WTC11 (cell line): ENCODE measurements at regions not wholly inside any gene's neighbourhood (a gene's known extent, or its start where the extent isn't known, plus 50 kb on each side); places are given as distances from the start of the nearest gene placed in this dataset.

Experiments used
- ATAC-seq: fragments of 200-7000 bp; cut with Tn5 transposase; 2 replicates; pipeline ENCODE4 v1.10.0; 2021; ENCODE audit warnings: mild to moderate bottlenecking, moderate library complexity
- CTCF ChIA-PET: fragments of 300-600 bp; sonication (Branson Sonifier 250); formaldehyde crosslinking; loops from one replicate; lab custom pipeline; 2021; ENCODE audit warnings: antibody characterized with exemption; lab: Charles Lee
- POLR2A ChIA-PET: fragments of 350-600 bp; sonication (Branson Sonifier 250); formaldehyde crosslinking; loops from one replicate; lab custom pipeline; 2021; ENCODE audit warnings: antibody characterized with exemption; lab: Charles Lee
- DNase-seq: peaks from one replicate; pipeline ENCODE4 v3.0.0; 2021; ENCODE audit warnings: low spot score
- H3K27ac Mint-ChIP-seq: 2 replicates; pipeline ENCODE4 v1.8.0; 2021; ENCODE audit warnings: mixed read lengths
- H3K27me3 Mint-ChIP-seq: 2 replicates; pipeline ENCODE4 v1.8.0; 2021; ENCODE audit warnings: low read depth, mild to moderate bottlenecking, moderate library complexity, mixed read lengths
- H3K36me3 Mint-ChIP-seq: 2 replicates; pipeline ENCODE4 v1.8.0; 2021; ENCODE audit warnings: mixed read lengths
- H3K4me1 Mint-ChIP-seq: 2 replicates; pipeline ENCODE4 v1.8.0; 2022; ENCODE audit warnings: mixed read lengths
- H3K4me3 Mint-ChIP-seq: 2 replicates; pipeline ENCODE4 v1.8.0; 2021; ENCODE audit warnings: mild to moderate bottlenecking, moderate library complexity, mixed read lengths
- H3K9me3 Mint-ChIP-seq: 2 replicates; pipeline ENCODE4 v1.8.0; 2021; ENCODE audit warnings: mixed read lengths
- ARID4B ChIP-seq: sonication (generic); formaldehyde crosslinking; IDR thresholded peaks from 2 replicates; pipeline ENCODE4 v1.8.0; 2023; ENCODE audit warnings: missing genetic modification reagents, mild to moderate bottlenecking, borderline replicate concordance
- E2F5 ChIP-seq: sonication (generic); formaldehyde crosslinking; IDR thresholded peaks from 2 replicates; pipeline ENCODE4 v1.8.1; 2022; ENCODE audit warnings: mild to moderate bottlenecking, moderate library complexity, missing genetic modification reagents
- ELF4 ChIP-seq: sonication (generic); formaldehyde crosslinking; IDR thresholded peaks from 2 replicates; pipeline ENCODE4 v1.8.1; 2022; ENCODE audit warnings: low read depth, mild to moderate bottlenecking, moderate library complexity, missing genetic modification reagents
- NR3C1 ChIP-seq: sonication (generic); formaldehyde crosslinking; conservative IDR thresholded peaks from 2 replicates; pipeline ENCODE4 v1.8.1; 2023; ENCODE audit warnings: low read depth, mild to moderate bottlenecking, missing genetic modification reagents
- TCF7 ChIP-seq: sonication (generic); formaldehyde crosslinking; IDR thresholded peaks from 2 replicates; pipeline ENCODE4 v1.8.0; 2022; ENCODE audit warnings: mild to moderate bottlenecking, low read depth, missing genetic modification reagents, moderate library complexity
- TEAD4 ChIP-seq: sonication (generic); formaldehyde crosslinking; IDR thresholded peaks from 2 replicates; pipeline ENCODE4 v1.8.0; 2022; ENCODE audit warnings: mild to moderate bottlenecking, missing genetic modification reagents
- TP53 ChIP-seq: sonication (generic); formaldehyde crosslinking; IDR thresholded peaks from 2 replicates; pipeline ENCODE4 v1.8.1; 2023; ENCODE audit warnings: mild to moderate bottlenecking, missing genetic modification reagents
- ZBTB21 ChIP-seq: sonication (generic); formaldehyde crosslinking; IDR thresholded peaks from 2 replicates; pipeline ENCODE4 v1.8.1; 2023; ENCODE audit warnings: mild to moderate bottlenecking, missing genetic modification reagents, borderline replicate concordance
- ZNF232 ChIP-seq: sonication (generic); formaldehyde crosslinking; IDR thresholded peaks from 2 replicates; pipeline ENCODE4 v1.8.0; 2022; ENCODE audit warnings: mild to moderate bottlenecking, missing genetic modification reagents
- ZNF512 ChIP-seq: sonication (generic); formaldehyde crosslinking; IDR thresholded peaks from 2 replicates; pipeline ENCODE4 v1.8.1; 2022; ENCODE audit warnings: missing genetic modification reagents, borderline replicate concordance
- TF ChIP-seq, protein P1 (sequence below): sonication (generic); formaldehyde crosslinking; IDR thresholded peaks from 2 replicates; pipeline ENCODE4 v1.8.0; 2022; ENCODE audit warnings: mild to moderate bottlenecking, missing genetic modification reagents
- TF ChIP-seq, protein P2 (sequence below): fragments of 250-450 bp; sonication (Bioruptor Pico); IDR thresholded peaks from 2 replicates; pipeline ENCODE4 v1.9.0; 2021; ENCODE audit warnings: mild to moderate bottlenecking
- TF ChIP-seq, protein P3 (sequence below): sonication (generic); formaldehyde crosslinking; IDR thresholded peaks from 2 replicates; pipeline ENCODE4 v1.8.1; 2023; ENCODE audit warnings: mild to moderate bottlenecking, missing genetic modification reagents, moderate library complexity
- TF ChIP-seq, protein P4 (sequence below): sonication (generic); formaldehyde crosslinking; IDR thresholded peaks from 2 replicates; pipeline ENCODE4 v1.8.1; 2023; ENCODE audit warnings: mild to moderate bottlenecking, missing genetic modification reagents, moderate library complexity

- Mint-ChIP-seq H3K27me3 (no peaks in the 10 kb centered on the region; the same call in 1 of the 2 replicates), H3K9me3 (no peaks in the 10 kb centered on the region), H3K4me3 (no peak overlapping the region), H3K36me3 (no peaks in the 10 kb centered on the region), H3K4me1 (no peaks in the 10 kb centered on the region), H3K27ac (no peak overlapping the region)
- DNase-seq = no peak
- ATAC-seq = no peak
- TF ChIP-seq NR3C1 = no peak
- TF ChIP-seq, protein P1, sequence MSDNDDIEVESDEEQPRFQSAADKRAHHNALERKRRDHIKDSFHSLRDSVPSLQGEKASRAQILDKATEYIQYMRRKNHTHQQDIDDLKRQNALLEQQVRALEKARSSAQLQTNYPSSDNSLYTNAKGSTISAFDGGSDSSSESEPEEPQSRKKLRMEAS (CRISPR knock-in tag) = no peak
- no peak for TF ChIP-seq TCF7 (CRISPR knock-in tag)
- no peak for TF ChIP-seq TEAD4 (CRISPR knock-in tag)
- TF ChIP-seq, protein P2, sequence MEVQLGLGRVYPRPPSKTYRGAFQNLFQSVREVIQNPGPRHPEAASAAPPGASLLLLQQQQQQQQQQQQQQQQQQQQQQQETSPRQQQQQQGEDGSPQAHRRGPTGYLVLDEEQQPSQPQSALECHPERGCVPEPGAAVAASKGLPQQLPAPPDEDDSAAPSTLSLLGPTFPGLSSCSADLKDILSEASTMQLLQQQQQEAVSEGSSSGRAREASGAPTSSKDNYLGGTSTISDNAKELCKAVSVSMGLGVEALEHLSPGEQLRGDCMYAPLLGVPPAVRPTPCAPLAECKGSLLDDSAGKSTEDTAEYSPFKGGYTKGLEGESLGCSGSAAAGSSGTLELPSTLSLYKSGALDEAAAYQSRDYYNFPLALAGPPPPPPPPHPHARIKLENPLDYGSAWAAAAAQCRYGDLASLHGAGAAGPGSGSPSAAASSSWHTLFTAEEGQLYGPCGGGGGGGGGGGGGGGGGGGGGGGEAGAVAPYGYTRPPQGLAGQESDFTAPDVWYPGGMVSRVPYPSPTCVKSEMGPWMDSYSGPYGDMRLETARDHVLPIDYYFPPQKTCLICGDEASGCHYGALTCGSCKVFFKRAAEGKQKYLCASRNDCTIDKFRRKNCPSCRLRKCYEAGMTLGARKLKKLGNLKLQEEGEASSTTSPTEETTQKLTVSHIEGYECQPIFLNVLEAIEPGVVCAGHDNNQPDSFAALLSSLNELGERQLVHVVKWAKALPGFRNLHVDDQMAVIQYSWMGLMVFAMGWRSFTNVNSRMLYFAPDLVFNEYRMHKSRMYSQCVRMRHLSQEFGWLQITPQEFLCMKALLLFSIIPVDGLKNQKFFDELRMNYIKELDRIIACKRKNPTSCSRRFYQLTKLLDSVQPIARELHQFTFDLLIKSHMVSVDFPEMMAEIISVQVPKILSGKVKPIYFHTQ (CRISPR knock-in tag) = no peak
- TF ChIP-seq ZBTB21 (CRISPR knock-in tag) = no peak
- no peak for TF ChIP-seq TP53 (CRISPR knock-in tag)
- POLR2A ChIA-PET = no interaction called here
- CTCF ChIA-PET = interaction anchor here (1.0 kb wide), 1 partner anchor 155 kb away, joined by 4 read pairs; no protein-coding TSS in a partner anchor
Observed at GRCh38 chr20:57849121-57849520, 139.3 kb upstream of the PMEPA1 start.

GRCh38 chr20:57848282-57848681, 138.5 kb upstream of the PMEPA1 start:
- no peaks in the 10 kb centered on the region for H3K9me3 Mint-ChIP-seq
- H3K4me1 Mint-ChIP-seq = no peaks in the 10 kb centered on the region
- POLR2A ChIA-PET = no interaction called here
- no peaks in the 10 kb centered on the region; the same call in 1 of the 2 replicates for H3K27me3 Mint-ChIP-seq
- TF ChIP-seq ZNF232 (CRISPR knock-in tag) (no peak), E2F5 (CRISPR knock-in tag) (no peak), ZNF512 (CRISPR knock-in tag) (no peak)
- TF ChIP-seq, protein P1 (CRISPR knock-in tag) = no peak
- TF ChIP-seq, protein P3, sequence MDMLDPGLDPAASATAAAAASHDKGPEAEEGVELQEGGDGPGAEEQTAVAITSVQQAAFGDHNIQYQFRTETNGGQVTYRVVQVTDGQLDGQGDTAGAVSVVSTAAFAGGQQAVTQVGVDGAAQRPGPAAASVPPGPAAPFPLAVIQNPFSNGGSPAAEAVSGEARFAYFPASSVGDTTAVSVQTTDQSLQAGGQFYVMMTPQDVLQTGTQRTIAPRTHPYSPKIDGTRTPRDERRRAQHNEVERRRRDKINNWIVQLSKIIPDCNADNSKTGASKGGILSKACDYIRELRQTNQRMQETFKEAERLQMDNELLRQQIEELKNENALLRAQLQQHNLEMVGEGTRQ (CRISPR knock-in tag) = no peak
- TF ChIP-seq, protein P4, sequence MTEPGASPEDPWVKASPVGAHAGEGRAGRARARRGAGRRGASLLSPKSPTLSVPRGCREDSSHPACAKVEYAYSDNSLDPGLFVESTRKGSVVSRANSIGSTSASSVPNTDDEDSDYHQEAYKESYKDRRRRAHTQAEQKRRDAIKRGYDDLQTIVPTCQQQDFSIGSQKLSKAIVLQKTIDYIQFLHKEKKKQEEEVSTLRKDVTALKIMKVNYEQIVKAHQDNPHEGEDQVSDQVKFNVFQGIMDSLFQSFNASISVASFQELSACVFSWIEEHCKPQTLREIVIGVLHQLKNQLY (CRISPR knock-in tag) = no peak
- TF ChIP-seq, all 79 proteins: peak for 0
- Mint-ChIP-seq H3K4me3 (no peak overlapping the region), H3K27ac (no peak overlapping the region), H3K36me3 (no peaks in the 10 kb centered on the region)
- no peak for ATAC-seq
- no peak for DNase-seq
- CTCF ChIA-PET = no interaction called here

GRCh38 chr20:57847104-57847503, 137.3 kb upstream of the PMEPA1 start:
- ATAC-seq = no peak
- CTCF ChIA-PET = no interaction called here
- H3K27ac Mint-ChIP-seq = no peak overlapping the region

More at GRCh38 chr20:57847104-57847503, 137.3 kb upstream of the PMEPA1 start:
- Mint-ChIP-seq H3K9me3 (no peaks in the 10 kb centered on the region), H3K4me1 (no peaks in the 10 kb centered on the region), H3K4me3 (no peak overlapping the region), H3K27me3 (no peaks in the 10 kb centered on the region; the same call in 1 of the 2 replicates), H3K36me3 (no peaks in the 10 kb centered on the region)
- TF ChIP-seq ARID4B (CRISPR knock-in tag) = no peak
- no peak for TF ChIP-seq ELF4
- no peak for DNase-seq
- POLR2A ChIA-PET = interaction anchor here (0.5 kb wide), 1 partner anchor 339 kb away, joined by 3 read pairs; no protein-coding TSS in a partner anchor
